ENCODE measurements at regions not wholly inside any gene's neighbourhood (a gene's known extent, or its start where the extent isn't known, plus 50 kb on each side); places are given as distances from the start of the nearest gene placed in this dataset.

- H3K27ac ChIP-seq, result no peak overlapping the region
- peaks cover 0 to 9% of the 10 kb centered on the region in 2 donors for H3K9me3 ChIP-seq
- 93 to 96% methylated on average over 8 of the region's 8 CpGs for WGBS, 2 donors (ENCODE audit: low coverage in 1 of 2)
- intact Hi-C loops (cut with DNase I; ENCODE audit: low total_unique reads) (no loop called here), in situ Hi-C loops (cut with MboI; ENCODE audit: low pct_ligation_motif_present in 1 of 4, low pct_unique_long_range_greater_than_20kb in 1 of 4, low sequenced_read_pairs in 3 of 4) (no loop called here)
- H3K36me3 ChIP-seq, result peaks cover 0 to 7% (median 0%) of the 10 kb centered on the region in 4 donors
- no peak for TF ChIP-seq POLR2A (IDR thresholded peaks at IDR 0.05)
- no peak for TF ChIP-seq EP300 (IDR thresholded peaks at IDR 0.05; ENCODE audit: low read depth)
- TF ChIP-seq CTCF (IDR thresholded peaks at IDR 0.05), result no peak
- TF ChIP-seq POLR2AphosphoS5 (IDR thresholded peaks at IDR 0.05), result no peak
- no peak overlapping the region for H3K4me3 ChIP-seq
- H3K27me3 ChIP-seq, result no peaks in the 10 kb centered on the region
- no peak for DNase-seq
- H3K4me1 ChIP-seq, result peaks cover 0 to 21% (median 4%) of the 10 kb centered on the region in 4 donors
Observed at GRCh38 chr3:72418856-72419255, 429.4 kb downstream of the SHQ1 start.

- DNase-seq, result no peak
- Histone ChIP-seq H3K4me3 (no peak overlapping the region), H3K36me3 (peaks cover 0 to 7% (median 0%) of the 10 kb centered on the region in 4 donors), H3K9me3 (peaks cover 0 to 9% of the 10 kb centered on the region in 2 donors), H3K4me1 (peaks cover 0 to 25% (median 4%) of the 10 kb centered on the region in 4 donors), H3K27ac (no peak overlapping the region), H3K27me3 (no peaks in the 10 kb centered on the region)
- intact Hi-C loops (cut with DNase I; ENCODE audit: low total_unique reads), result no loop called here
- in situ Hi-C loops (cut with MboI; ENCODE audit: low pct_ligation_motif_present in 1 of 4, low pct_unique_long_range_greater_than_20kb in 1 of 4, low sequenced_read_pairs in 3 of 4), result no loop called here
- TF ChIP-seq POLR2A (IDR thresholded peaks at IDR 0.05) (no peak), POLR2AphosphoS5 (IDR thresholded peaks at IDR 0.05) (no peak)
Observed at GRCh38 chr3:72418244-72418643, 430.0 kb downstream of the SHQ1 start.

GRCh38 chr3:72414481-72415016, 433.7 kb downstream of the SHQ1 start:
- no peak for DNase-seq
- intact Hi-C loops (cut with DNase I; ENCODE audit: low total_unique reads) (no loop called here), in situ Hi-C loops (cut with MboI; ENCODE audit: low pct_ligation_motif_present in 1 of 4, low pct_unique_long_range_greater_than_20kb in 1 of 4, low sequenced_read_pairs in 3 of 4) (no loop called here)
- Histone ChIP-seq H3K9me3 (no peaks in the 10 kb centered on the region), H3K27me3 (no peaks in the 10 kb centered on the region), H3K4me3 (no peak overlapping the region), H3K4me1 (peaks cover 19 to 54% (median 27%) of the 10 kb centered on the region in 4 donors), H3K36me3 (no peaks in the 10 kb centered on the region), H3K27ac (no peak overlapping the region)
- TF ChIP-seq EP300 (IDR thresholded peaks at IDR 0.05; ENCODE audit: low read depth), result no peak
- TF ChIP-seq CTCF (IDR thresholded peaks at IDR 0.05), result no peak
- peak in 2 of 3 donors; percentile 43 to 65 for TF ChIP-seq POLR2AphosphoS5 (IDR thresholded peaks at IDR 0.05)
- no peak for TF ChIP-seq POLR2A (IDR thresholded peaks at IDR 0.05)
- WGBS, 2 donors (ENCODE audit: low coverage in 1 of 2), result 57 to 58% methylated on average over 3 of the region's 3 CpGs

GRCh38 chr3:72413228-72413627, 435.0 kb downstream of the SHQ1 start:
- intact Hi-C loops (cut with DNase I; ENCODE audit: low total_unique reads), result no loop called here
- Histone ChIP-seq H3K4me1 (peaks cover 19 to 61% (median 30%) of the 10 kb centered on the region in 4 donors), H3K27ac (no peak overlapping the region), H3K4me3 (no peak overlapping the region), H3K9me3 (no peaks in the 10 kb centered on the region), H3K36me3 (no peaks in the 10 kb centered on the region), H3K27me3 (no peaks in the 10 kb centered on the region)
- in situ Hi-C loops (cut with MboI; ENCODE audit: low pct_ligation_motif_present in 1 of 4, low pct_unique_long_range_greater_than_20kb in 1 of 4, low sequenced_read_pairs in 3 of 4), result no loop called here
- no peak for TF ChIP-seq CTCF (IDR thresholded peaks at IDR 0.05)
- TF ChIP-seq POLR2A (IDR thresholded peaks at IDR 0.05), result no peak
- no peak for TF ChIP-seq POLR2AphosphoS5 (IDR thresholded peaks at IDR 0.05)
- TF ChIP-seq EP300 (IDR thresholded peaks at IDR 0.05; ENCODE audit: low read depth), result no peak
- DNase-seq, result no peak
- 71 to 74% methylated on average over 4 of the region's 4 CpGs for WGBS, 2 donors (ENCODE audit: low coverage in 1 of 2)

Data from transverse colon (tissue), 4 donors.